Muscle of back (tissue), 3 donors: ENCODE measurements at regions not wholly inside any gene's neighbourhood (a gene's known extent, or its start where the extent isn't known, plus 50 kb on each side); places are given as distances from the start of the nearest gene placed in this dataset.
"Not testable (repeated sequence)": the region's sequence is repeated elsewhere in the genome, so short reads cannot be mapped to it uniquely, and the experiment has no call there.

Experiments
- DNase-seq, 3 donors: peaks; one replicate each; pipeline versions ENCODE4 v3.0.0 to v3.0.0-alpha.2; 2013

- DNase-seq = no peak
Observed at GRCh38 chr7:9071160-9071762, 637.9 kb downstream of the NXPH1 start.

GRCh38 chr7:9075774-9076173 is 642.4 kb downstream of the NXPH1 start:
- not testable (repeated sequence) for DNase-seq

- no peak for DNase-seq
Observed at GRCh38 chr7:9082203-9082602, 648.8 kb downstream of the NXPH1 start.

- no peak for DNase-seq
Observed at GRCh38 chr7:9083837-9084236, 650.4 kb downstream of the NXPH1 start.

- DNase-seq = no peak
Observed at GRCh38 chr7:9091282-9091681, 657.9 kb downstream of the NXPH1 start.

- DNase-seq = no peak
Observed at GRCh38 chr7:9097565-9098060, 664.2 kb downstream of the NXPH1 start.

GRCh38 chr7:9100289-9100688 is 666.9 kb downstream of the NXPH1 start:
- DNase-seq = no peak

GRCh38 chr7:9102846-9103245 is 669.4 kb downstream of the NXPH1 start:
- DNase-seq = no peak

GRCh38 chr7:9106747-9107146 is 673.3 kb downstream of the NXPH1 start:
- DNase-seq = no peak

GRCh38 chr7:9120331-9120730 is 686.9 kb downstream of the NXPH1 start:
- no peak for DNase-seq

- DNase-seq = no peak
Observed at GRCh38 chr7:9124320-9124719, 690.9 kb downstream of the NXPH1 start.

GRCh38 chr7:9125246-9125645 is 691.8 kb downstream of the NXPH1 start:
- no peak for DNase-seq

GRCh38 chr7:9127901-9128300 is 694.5 kb downstream of the NXPH1 start:
- no peak for DNase-seq

GRCh38 chr7:9148687-9149086 is 715.3 kb downstream of the NXPH1 start:
- DNase-seq = no peak

- DNase-seq = no peak
Observed at GRCh38 chr7:9149499-9150082, 716.2 kb downstream of the NXPH1 start.

GRCh38 chr7:9163691-9164090 is 730.3 kb downstream of the NXPH1 start:
- not testable (repeated sequence) for DNase-seq

- DNase-seq = no peak
Observed at GRCh38 chr7:9175871-9176270, 742.5 kb downstream of the NXPH1 start.

- no peak for DNase-seq
Observed at GRCh38 chr7:9181356-9181755, 747.9 kb downstream of the NXPH1 start.

GRCh38 chr7:9186730-9187129 is 753.3 kb downstream of the NXPH1 start:
- no peak for DNase-seq

- DNase-seq = no peak
Observed at GRCh38 chr7:9189703-9190102, 756.3 kb downstream of the NXPH1 start.

GRCh38 chr7:9192969-9193368 is 759.6 kb downstream of the NXPH1 start:
- no peak for DNase-seq

- DNase-seq = no peak
Observed at GRCh38 chr7:9200626-9201025, 767.2 kb downstream of the NXPH1 start.

GRCh38 chr7:9201928-9202327 is 768.5 kb downstream of the NXPH1 start:
- DNase-seq = no peak

GRCh38 chr7:9204571-9204970 is 771.2 kb downstream of the NXPH1 start:
- no peak for DNase-seq
